ENCODE measurements at regions not wholly inside any gene's neighbourhood (a gene's known extent, or its start where the extent isn't known, plus 50 kb on each side); places are given as distances from the start of the nearest gene placed in this dataset.

GRCh38 chr2:59693231-59693959 is 860.1 kb downstream of the BCL11A start:
- H3K4me3 ChIP-seq (ENCODE audit: low read depth, low read length) = no peak overlapping the region
- TF ChIP-seq, protein P1, sequence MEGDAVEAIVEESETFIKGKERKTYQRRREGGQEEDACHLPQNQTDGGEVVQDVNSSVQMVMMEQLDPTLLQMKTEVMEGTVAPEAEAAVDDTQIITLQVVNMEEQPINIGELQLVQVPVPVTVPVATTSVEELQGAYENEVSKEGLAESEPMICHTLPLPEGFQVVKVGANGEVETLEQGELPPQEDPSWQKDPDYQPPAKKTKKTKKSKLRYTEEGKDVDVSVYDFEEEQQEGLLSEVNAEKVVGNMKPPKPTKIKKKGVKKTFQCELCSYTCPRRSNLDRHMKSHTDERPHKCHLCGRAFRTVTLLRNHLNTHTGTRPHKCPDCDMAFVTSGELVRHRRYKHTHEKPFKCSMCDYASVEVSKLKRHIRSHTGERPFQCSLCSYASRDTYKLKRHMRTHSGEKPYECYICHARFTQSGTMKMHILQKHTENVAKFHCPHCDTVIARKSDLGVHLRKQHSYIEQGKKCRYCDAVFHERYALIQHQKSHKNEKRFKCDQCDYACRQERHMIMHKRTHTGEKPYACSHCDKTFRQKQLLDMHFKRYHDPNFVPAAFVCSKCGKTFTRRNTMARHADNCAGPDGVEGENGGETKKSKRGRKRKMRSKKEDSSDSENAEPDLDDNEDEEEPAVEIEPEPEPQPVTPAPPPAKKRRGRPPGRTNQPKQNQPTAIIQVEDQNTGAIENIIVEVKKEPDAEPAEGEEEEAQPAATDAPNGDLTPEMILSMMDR (IDR thresholded peaks at IDR 0.05; ENCODE audit: low read depth, low read length) = no peak

GRCh38 chr2:59691518-59692190 is 861.8 kb downstream of the BCL11A start:
- no peak overlapping the region for H3K4me3 ChIP-seq (ENCODE audit: low read depth, low read length)
- TF ChIP-seq, protein P1 (IDR thresholded peaks at IDR 0.05; ENCODE audit: low read depth, low read length) = no peak

DNA sequence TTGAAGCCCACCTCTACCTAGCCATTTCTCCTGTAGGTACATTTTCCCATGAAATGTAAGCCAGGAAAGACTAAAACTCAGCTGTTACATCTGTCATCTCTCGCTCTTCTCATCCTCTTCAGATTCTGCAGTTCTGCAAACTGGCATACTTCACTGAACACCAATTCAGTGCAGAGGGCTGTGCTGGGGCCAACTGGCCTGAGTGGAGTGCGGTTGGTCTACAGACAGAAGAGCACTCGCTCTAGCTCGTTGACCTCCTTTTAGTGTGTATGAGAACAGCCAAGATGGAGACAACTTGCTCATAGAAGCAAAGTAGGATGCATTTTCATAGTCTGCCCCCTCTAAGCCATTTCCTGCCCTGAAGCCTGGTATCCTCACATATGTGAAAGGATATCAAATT is 862.6 kb downstream of the BCL11A start:
- no peak overlapping the region for H3K4me3 ChIP-seq (ENCODE audit: low read depth, low read length)
- TF ChIP-seq, protein P1 (IDR thresholded peaks at IDR 0.05; ENCODE audit: low read depth, low read length) = no peak

GRCh38 chr2:59684771-59685166 is 868.7 kb downstream of the BCL11A start:
- TF ChIP-seq, protein P1 (IDR thresholded peaks at IDR 0.05; ENCODE audit: low read depth, low read length) = no peak
- no peak overlapping the region for H3K4me3 ChIP-seq (ENCODE audit: low read depth, low read length)

- TF ChIP-seq, protein P1 (IDR thresholded peaks at IDR 0.05; ENCODE audit: low read depth, low read length) = no peak
- no peak overlapping the region for H3K4me3 ChIP-seq (ENCODE audit: low read depth, low read length)
These were observed 869.2 kb downstream of the BCL11A start for GRCh38 chr2:59684116-59684770.

DNA sequence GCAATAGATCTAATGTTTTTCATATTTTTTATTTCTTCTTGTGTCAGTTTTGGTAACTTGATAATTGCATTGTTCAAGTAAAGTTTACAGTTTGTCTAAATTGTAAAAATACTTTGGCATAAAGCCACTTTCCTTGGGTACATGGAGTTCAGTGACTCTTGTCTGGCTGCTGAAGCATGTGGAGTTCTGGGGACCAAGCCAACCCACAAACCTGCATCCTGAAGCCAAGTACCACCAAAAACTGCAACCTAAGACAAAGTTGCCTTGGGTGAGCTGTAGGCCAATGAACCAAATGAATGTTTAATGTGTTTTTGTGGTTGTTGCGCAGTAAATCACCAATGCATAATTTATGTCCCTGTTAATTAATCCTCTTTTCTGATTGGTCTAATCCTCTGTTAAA is 872.6 kb downstream of the BCL11A start:
- TF ChIP-seq, protein P1 (IDR thresholded peaks at IDR 0.05; ENCODE audit: low read depth, low read length) = no peak

DNA sequence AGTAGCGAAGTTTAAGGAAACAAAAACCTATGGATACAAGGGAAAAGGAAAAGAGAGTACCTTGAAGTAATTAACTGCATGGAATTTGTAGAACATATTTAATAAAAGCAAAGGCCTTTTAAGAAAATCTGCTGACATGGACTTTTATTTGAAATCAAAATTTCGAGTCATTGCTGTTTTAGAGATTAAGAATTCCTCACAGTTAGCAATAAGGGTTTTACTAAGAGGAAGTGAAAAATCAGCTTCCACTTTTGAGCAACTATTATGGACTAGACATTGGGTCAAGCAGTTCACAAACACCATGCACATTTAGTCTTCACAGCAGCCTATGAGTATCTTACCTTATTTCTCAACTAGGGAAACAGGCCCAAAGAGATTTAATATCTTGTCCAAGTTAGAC is 876.3 kb downstream of the BCL11A start:
- no peak overlapping the region for H3K4me3 ChIP-seq (ENCODE audit: low read depth, low read length)
- TF ChIP-seq, protein P1 (IDR thresholded peaks at IDR 0.05; ENCODE audit: low read depth, low read length) = no peak

More for the DNA sequence above, 872.6 kb downstream of the BCL11A start:
- no peak overlapping the region for H3K4me3 ChIP-seq (ENCODE audit: low read depth, low read length)

All from WI38 (cell line).